ENCODE measurements at regions not wholly inside any gene's neighbourhood (a gene's known extent, or its start where the extent isn't known, plus 50 kb on each side); places are given as distances from the start of the nearest gene placed in this dataset.

- no peak overlapping the region for H2AK5ac ChIP-seq (ENCODE audit: low read depth, low read length)
- no peak overlapping the region for H3K14ac ChIP-seq (ENCODE audit: low read length)
- H2BK120ac ChIP-seq (ENCODE audit: low read depth, low read length): no peak overlapping the region
- no peak overlapping the region for H2BK15ac ChIP-seq (ENCODE audit: low read length)
- H3K79me1 ChIP-seq (ENCODE audit: low read depth, low read length): no peaks in the 10 kb centered on the region
- H4K91ac ChIP-seq (ENCODE audit: low read depth, low read length, poor library complexity): no peak overlapping the region
- H3K4me1 ChIP-seq (ENCODE audit: control insufficient read depth in 2 of 2, insufficient read depth in 1 of 2, low read depth in 1 of 2, low read length in 2 of 2): no peaks in the 10 kb centered on the region
- no peak overlapping the region for H3K4ac ChIP-seq (ENCODE audit: low read length)
- H3K36me3 ChIP-seq (replicated peaks in 1 of 2; ENCODE audit: control insufficient read depth in 2 of 2, insufficient read depth in 2 of 2, low read length in 2 of 2): no peaks in the 10 kb centered on the region
- no peaks in the 10 kb centered on the region for H3K9me3 ChIP-seq (replicated peaks in 1 of 2; ENCODE audit: control insufficient read depth in 2 of 2, insufficient read depth in 1 of 2, low read depth in 1 of 2, low read length in 2 of 2)
- H3K18ac ChIP-seq (ENCODE audit: low read length): no peak overlapping the region
- no peaks in the 10 kb centered on the region for H3K27me3 ChIP-seq (ENCODE audit: control insufficient read depth in 3 of 3, insufficient read depth in 3 of 3, low read depth in 1 of 3, low read length in 3 of 3)
- H2BK12ac ChIP-seq (ENCODE audit: low read length): no peak overlapping the region
- DNase-seq (ENCODE audit: low spot score): no peak
- no peak overlapping the region for H3K4me3 ChIP-seq (ENCODE audit: low read length in 2 of 2)
- H3K4me2 ChIP-seq (ENCODE audit: insufficient read depth, low read length, poor library complexity, severe bottlenecking): no peak overlapping the region
- H4K8ac ChIP-seq (ENCODE audit: low read depth, low read length): no peak overlapping the region
- H3K9ac ChIP-seq (ENCODE audit: low read depth, low read length, poor library complexity): no peak overlapping the region
- H2AFZ ChIP-seq (ENCODE audit: low read length): no peak overlapping the region
- no peak overlapping the region for H3K27ac ChIP-seq (replicated peaks; ENCODE audit: low read length)
- no peak overlapping the region for H3K23ac ChIP-seq (ENCODE audit: low read depth, low read length, poor library complexity)
- no peak overlapping the region for H2BK5ac ChIP-seq (ENCODE audit: low read length)
These were observed 817.8 kb upstream of the KIF2B start for GRCh38 chr17:53004902-53005301.

DNA sequence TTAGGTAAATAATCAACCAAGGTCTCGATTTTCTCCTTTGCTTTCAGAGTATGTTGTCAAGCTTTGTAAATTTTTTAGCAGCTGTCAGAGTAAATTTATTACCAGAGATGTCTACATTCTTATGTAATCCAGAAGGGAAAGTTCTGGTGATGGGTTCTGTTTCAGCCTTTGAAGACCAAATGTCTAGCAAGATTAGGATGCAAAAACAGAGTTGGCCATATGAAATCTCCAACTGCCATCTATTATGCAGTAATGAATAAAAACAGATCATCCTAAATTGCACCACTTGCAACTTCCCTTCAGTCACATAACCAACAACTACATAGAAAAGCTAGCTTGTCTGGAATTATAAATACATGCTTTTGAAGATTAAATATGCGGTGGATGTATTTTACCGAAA lies 826.8 kb upstream of the KIF2B start:
- no peak overlapping the region for H2BK5ac ChIP-seq (ENCODE audit: low read length)
- no peak overlapping the region for H2BK15ac ChIP-seq (ENCODE audit: low read length)
- no peak overlapping the region for H2BK120ac ChIP-seq (ENCODE audit: low read depth, low read length)
- no peak overlapping the region for H4K91ac ChIP-seq (ENCODE audit: low read depth, low read length, poor library complexity)
- peaks cover 0 to 3% of the 10 kb centered on the region in 2 donors for H3K4me1 ChIP-seq (ENCODE audit: control insufficient read depth in 2 of 2, insufficient read depth in 1 of 2, low read depth in 1 of 2, low read length in 2 of 2)
- no peaks in the 10 kb centered on the region for H3K79me1 ChIP-seq (ENCODE audit: low read depth, low read length)
- H3K4ac ChIP-seq (ENCODE audit: low read length): no peak overlapping the region
- no peak overlapping the region for H2AFZ ChIP-seq (ENCODE audit: low read length)
- no peak overlapping the region for H2AK5ac ChIP-seq (ENCODE audit: low read depth, low read length)
- H3K9ac ChIP-seq (ENCODE audit: low read depth, low read length, poor library complexity): no peak overlapping the region
- no peak overlapping the region for H4K8ac ChIP-seq (ENCODE audit: low read depth, low read length)
- H3K36me3 ChIP-seq (replicated peaks in 1 of 2; ENCODE audit: control insufficient read depth in 2 of 2, insufficient read depth in 2 of 2, low read length in 2 of 2): no peaks in the 10 kb centered on the region
- no peak overlapping the region for H3K27ac ChIP-seq (replicated peaks; ENCODE audit: low read length)
- no peak overlapping the region for H3K23ac ChIP-seq (ENCODE audit: low read depth, low read length, poor library complexity)
- H3K4me2 ChIP-seq (ENCODE audit: insufficient read depth, low read length, poor library complexity, severe bottlenecking): no peak overlapping the region
- peaks cover 0 to 2% of the 10 kb centered on the region in 2 donors for H3K9me3 ChIP-seq (replicated peaks in 1 of 2; ENCODE audit: control insufficient read depth in 2 of 2, insufficient read depth in 1 of 2, low read depth in 1 of 2, low read length in 2 of 2)
- H3K18ac ChIP-seq (ENCODE audit: low read length): no peak overlapping the region
- DNase-seq (ENCODE audit: low spot score): no peak
- H2BK12ac ChIP-seq (ENCODE audit: low read length): no peak overlapping the region
- H3K14ac ChIP-seq (ENCODE audit: low read length): no peak overlapping the region
- H3K4me3 ChIP-seq (ENCODE audit: low read length in 2 of 2): no peak overlapping the region
- no peaks in the 10 kb centered on the region for H3K27me3 ChIP-seq (ENCODE audit: control insufficient read depth in 3 of 3, insufficient read depth in 3 of 3, low read depth in 1 of 3, low read length in 3 of 3)
- no CpG with 5 or more reads among the region's 3 CpGs for WGBS, 2 donors (ENCODE audit: extremely low coverage in 2 of 2, insufficient read length in 2 of 2, insufficient replicate concordance in 1 of 2)

- peaks cover 0 to 2% of the 10 kb centered on the region in 2 donors for H3K9me3 ChIP-seq (replicated peaks in 1 of 2; ENCODE audit: control insufficient read depth in 2 of 2, insufficient read depth in 1 of 2, low read depth in 1 of 2, low read length in 2 of 2)
- H3K79me1 ChIP-seq (ENCODE audit: low read depth, low read length): no peaks in the 10 kb centered on the region
- no peak overlapping the region for H3K4me2 ChIP-seq (ENCODE audit: insufficient read depth, low read length, poor library complexity, severe bottlenecking)
- no CpG with 5 or more reads among the region's 1 CpG for WGBS, 2 donors (ENCODE audit: extremely low coverage in 2 of 2, insufficient read length in 2 of 2, insufficient replicate concordance in 1 of 2)
- no peak overlapping the region for H2AFZ ChIP-seq (ENCODE audit: low read length)
- no peaks in the 10 kb centered on the region for H3K27me3 ChIP-seq (ENCODE audit: control insufficient read depth in 3 of 3, insufficient read depth in 3 of 3, low read depth in 1 of 3, low read length in 3 of 3)
- no peak overlapping the region for H3K14ac ChIP-seq (ENCODE audit: low read length)
- H3K4ac ChIP-seq (ENCODE audit: low read length): no peak overlapping the region
- no peak overlapping the region for H2AK5ac ChIP-seq (ENCODE audit: low read depth, low read length)
- H3K18ac ChIP-seq (ENCODE audit: low read length): no peak overlapping the region
- no peak overlapping the region for H3K27ac ChIP-seq (replicated peaks; ENCODE audit: low read length)
- no peaks in the 10 kb centered on the region for H3K36me3 ChIP-seq (replicated peaks in 1 of 2; ENCODE audit: control insufficient read depth in 2 of 2, insufficient read depth in 2 of 2, low read length in 2 of 2)
- no peak overlapping the region for H2BK15ac ChIP-seq (ENCODE audit: low read length)
- no peak overlapping the region for H3K4me3 ChIP-seq (ENCODE audit: low read length in 2 of 2)
- no peak overlapping the region for H4K91ac ChIP-seq (ENCODE audit: low read depth, low read length, poor library complexity)
- DNase-seq (ENCODE audit: low spot score): no peak
- no peak overlapping the region for H3K23ac ChIP-seq (ENCODE audit: low read depth, low read length, poor library complexity)
- no peak overlapping the region for H2BK12ac ChIP-seq (ENCODE audit: low read length)
- H4K8ac ChIP-seq (ENCODE audit: low read depth, low read length): no peak overlapping the region
- peaks cover 0 to 3% of the 10 kb centered on the region in 2 donors for H3K4me1 ChIP-seq (ENCODE audit: control insufficient read depth in 2 of 2, insufficient read depth in 1 of 2, low read depth in 1 of 2, low read length in 2 of 2)
- no peak overlapping the region for H3K9ac ChIP-seq (ENCODE audit: low read depth, low read length, poor library complexity)
- H2BK120ac ChIP-seq (ENCODE audit: low read depth, low read length): no peak overlapping the region
- no peak overlapping the region for H2BK5ac ChIP-seq (ENCODE audit: low read length)
These were observed 827.6 kb upstream of the KIF2B start for GRCh38 chr17:52995147-52995546.

- Histone ChIP-seq H3K4ac (ENCODE audit: low read length) (no peak overlapping the region), H4K91ac (ENCODE audit: low read depth, low read length, poor library complexity) (no peak overlapping the region), H3K79me1 (ENCODE audit: low read depth, low read length) (no peaks in the 10 kb centered on the region), H2BK120ac (ENCODE audit: low read depth, low read length) (no peak overlapping the region), H3K9ac (ENCODE audit: low read depth, low read length, poor library complexity) (no peak overlapping the region), H3K27ac (replicated peaks; ENCODE audit: low read length) (peak overlapping the region; percentile 5), H3K4me1 (ENCODE audit: control insufficient read depth in 2 of 2, insufficient read depth in 1 of 2, low read depth in 1 of 2, low read length in 2 of 2) (peaks cover 0 to 3% of the 10 kb centered on the region in 2 donors), H3K4me3 (ENCODE audit: low read length in 2 of 2) (no peak overlapping the region), H3K23ac (ENCODE audit: low read depth, low read length, poor library complexity) (no peak overlapping the region), H2BK12ac (ENCODE audit: low read length) (no peak overlapping the region), H3K36me3 (replicated peaks in 1 of 2; ENCODE audit: control insufficient read depth in 2 of 2, insufficient read depth in 2 of 2, low read length in 2 of 2) (no peaks in the 10 kb centered on the region), H3K14ac (ENCODE audit: low read length) (no peak overlapping the region), H3K9me3 (replicated peaks in 1 of 2; ENCODE audit: control insufficient read depth in 2 of 2, insufficient read depth in 1 of 2, low read depth in 1 of 2, low read length in 2 of 2) (peaks cover 0 to 2% of the 10 kb centered on the region in 2 donors), H3K18ac (ENCODE audit: low read length) (no peak overlapping the region), H3K4me2 (ENCODE audit: insufficient read depth, low read length, poor library complexity, severe bottlenecking) (no peak overlapping the region), H3K27me3 (ENCODE audit: control insufficient read depth in 3 of 3, insufficient read depth in 3 of 3, low read depth in 1 of 3, low read length in 3 of 3) (no peaks in the 10 kb centered on the region), H2BK15ac (ENCODE audit: low read length) (no peak overlapping the region), H2AK5ac (ENCODE audit: low read depth, low read length) (no peak overlapping the region), H4K8ac (ENCODE audit: low read depth, low read length) (no peak overlapping the region), H2AFZ (ENCODE audit: low read length) (no peak overlapping the region), H2BK5ac (ENCODE audit: low read length) (no peak overlapping the region)
- no CpG with 5 or more reads among the region's 4 CpGs for WGBS, 2 donors (ENCODE audit: extremely low coverage in 2 of 2, insufficient read length in 2 of 2, insufficient replicate concordance in 1 of 2)
- no peak for DNase-seq (ENCODE audit: low spot score)
These were observed 827.6 kb upstream of the CA10 start for GRCh38 chr17:52986056-52986662.
